GM12891 (cell line): ENCODE measurements at regions not wholly inside any gene's neighbourhood (a gene's known extent, or its start where the extent isn't known, plus 50 kb on each side); places are given as distances from the start of the nearest gene placed in this dataset.

ENCODE experiments used
- POLR2A ChIP-seq: IDR thresholded peaks from 2 replicates; pipeline ENCODE4 v1.6.1; 2011; ENCODE audit warnings: low read depth, low read length, control low read depth
- POLR2AphosphoS5 ChIP-seq: IDR thresholded peaks from 2 replicates; pipeline ENCODE4 v1.6.1; 2011; ENCODE audit warnings: low read depth, low read length, control low read depth
- POU2F2 ChIP-seq: IDR thresholded peaks from 2 replicates; pipeline ENCODE4 v1.6.1; 2011; ENCODE audit warnings: low read depth, mild to moderate bottlenecking, control low read depth, low read length, moderate library complexity
- TAF1 ChIP-seq: IDR thresholded peaks from 2 replicates; pipeline ENCODE4 v1.6.1; 2011; ENCODE audit warnings: low read depth, low read length, control low read depth

- TF ChIP-seq POLR2A, result no peak
- no peak for TF ChIP-seq TAF1
- TF ChIP-seq POLR2AphosphoS5, result no peak
- no peak for TF ChIP-seq POU2F2
These were observed 509.7 kb downstream of the ZEB2 start for GRCh38 chr2:144010096-144010836.
